Pons (tissue), 1 donor: ENCODE measurements at regions not wholly inside any gene's neighbourhood (a gene's known extent, or its start where the extent isn't known, plus 50 kb on each side); places are given as distances from the start of the nearest gene placed in this dataset.
A peak's percentile ranks its signal among the peaks of the same experiment; 100 is the strongest.

Source experiments
- DNase-seq: peaks from one replicate; pipeline ENCODE4 v3.0.0-alpha.2; 2016; ENCODE audit warnings: low spot score

DNA sequence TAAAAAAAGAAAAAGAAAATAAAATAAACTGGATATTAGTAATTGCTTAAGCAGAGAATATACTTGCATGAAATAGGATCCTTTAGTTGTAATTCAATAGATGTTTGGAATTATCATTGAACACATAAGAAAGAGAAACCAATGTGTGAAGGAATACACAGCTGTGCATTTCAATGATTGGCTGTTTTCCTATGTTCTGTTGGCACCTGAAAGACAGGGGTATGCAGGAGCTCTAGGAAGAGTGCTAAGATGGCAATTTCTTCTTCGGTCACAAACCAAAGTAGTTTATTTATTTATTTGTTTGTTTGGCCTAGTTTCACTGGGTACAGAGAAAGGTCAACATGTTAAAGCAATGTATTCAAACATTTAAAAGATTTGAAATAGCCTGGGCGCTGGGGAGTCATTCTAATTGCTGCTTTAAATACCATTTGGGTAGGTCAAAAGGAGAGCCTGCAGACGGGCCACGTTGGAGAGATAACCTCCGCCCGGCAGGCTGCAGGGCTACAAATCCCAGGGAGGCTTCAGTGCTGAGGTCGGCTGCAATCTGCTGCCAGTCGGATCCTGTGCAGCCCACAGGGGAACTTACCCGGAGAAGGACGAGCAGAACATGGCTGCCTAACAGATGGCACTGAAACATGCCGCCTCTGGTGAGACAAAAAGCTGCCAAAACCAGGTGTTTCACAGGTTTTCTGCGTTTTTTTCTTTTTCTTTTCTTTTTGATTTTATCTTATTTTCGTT, 154.2 kb upstream of the TYRP1 start:
- no peak for DNase-seq

DNA sequence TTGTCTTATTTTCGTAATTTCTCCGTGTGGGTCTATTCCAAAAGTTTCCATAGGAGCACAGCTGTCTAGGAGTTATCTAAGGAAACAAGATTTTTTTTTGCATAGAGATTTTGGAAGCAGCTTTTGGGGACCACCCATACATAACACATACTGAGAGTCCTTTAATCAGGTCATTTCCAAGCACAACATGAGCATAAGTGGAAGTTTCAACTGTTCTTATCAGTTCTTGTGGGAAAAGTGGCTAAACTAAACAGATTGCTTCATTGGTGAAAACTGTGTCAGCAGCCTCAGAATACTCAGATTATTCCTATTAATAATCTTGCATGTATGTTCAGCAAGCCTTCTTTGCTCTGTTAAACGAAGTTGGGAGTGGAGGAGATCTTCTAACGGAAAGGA, 153.6 kb upstream of the TYRP1 start:
- no peak for DNase-seq

DNA sequence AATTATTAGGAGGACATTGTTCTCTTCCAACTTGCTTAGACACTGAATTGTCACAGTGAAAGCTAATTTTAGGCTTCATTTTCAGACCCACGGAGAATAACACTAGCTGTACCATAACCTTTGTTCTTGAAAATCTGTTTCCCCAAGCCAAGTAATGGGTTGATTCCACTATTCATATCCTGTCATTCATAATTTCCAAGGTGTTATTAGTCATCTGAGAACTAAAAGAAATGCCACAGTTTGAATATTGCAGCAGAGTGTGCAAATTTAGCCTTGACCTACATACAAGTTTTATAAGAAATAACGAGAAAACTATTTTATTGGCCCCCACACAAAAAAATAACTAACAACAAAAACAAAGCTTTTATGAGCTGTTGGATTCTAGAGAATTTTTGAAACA, 148.5 kb upstream of the TYRP1 start:
- no peak for DNase-seq

DNA sequence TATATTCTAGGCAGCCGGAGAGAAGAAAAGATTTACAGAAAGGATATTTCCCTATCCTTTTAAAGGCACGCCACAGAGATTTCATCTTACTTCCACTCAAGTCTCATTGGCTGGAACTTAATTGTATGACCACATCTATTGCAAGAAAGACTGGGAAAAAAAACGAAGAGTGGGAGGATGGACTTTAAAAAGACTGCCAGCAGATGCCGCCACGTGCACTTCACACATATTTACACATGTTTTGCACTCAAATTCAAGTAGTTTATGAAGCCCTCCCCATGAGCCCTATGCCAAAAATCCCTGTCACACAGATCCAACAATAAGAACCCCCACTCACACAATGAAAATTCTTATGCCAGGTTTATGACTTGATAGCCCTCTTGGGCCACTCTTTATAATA, 138.5 kb upstream of the TYRP1 start:
- no peak for DNase-seq

DNA sequence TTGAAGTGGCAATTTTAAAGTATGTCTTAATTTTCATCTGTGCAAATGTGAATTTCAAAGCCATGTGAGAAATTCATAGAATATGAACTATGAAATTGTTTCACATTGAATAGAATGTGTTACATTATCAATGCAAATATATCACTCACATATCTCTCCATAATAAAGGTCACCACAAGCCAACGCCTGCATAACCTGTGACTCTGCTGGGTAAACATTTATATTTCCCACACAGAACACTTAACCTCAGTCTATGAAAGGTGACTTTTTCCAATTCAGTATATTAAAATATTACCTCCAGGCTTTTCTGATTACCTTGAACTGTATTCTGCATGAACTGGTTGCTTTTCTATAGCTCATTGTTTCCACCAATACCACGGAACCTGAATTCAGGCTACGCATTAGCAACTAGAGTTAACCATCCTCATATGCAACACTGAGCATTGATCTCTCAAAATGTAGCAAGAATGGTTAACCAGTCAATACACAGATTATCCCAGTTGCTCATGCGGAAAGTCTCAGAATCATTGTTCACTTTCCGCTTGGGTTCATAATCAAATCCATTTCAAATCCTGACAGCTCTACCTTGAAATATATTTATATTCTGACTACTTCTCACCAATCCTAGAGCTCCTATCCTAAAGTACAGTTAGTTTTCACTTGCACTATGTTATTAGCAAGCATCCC, 126.6 kb upstream of the TYRP1 start:
- DNase-seq, result no peak

DNA sequence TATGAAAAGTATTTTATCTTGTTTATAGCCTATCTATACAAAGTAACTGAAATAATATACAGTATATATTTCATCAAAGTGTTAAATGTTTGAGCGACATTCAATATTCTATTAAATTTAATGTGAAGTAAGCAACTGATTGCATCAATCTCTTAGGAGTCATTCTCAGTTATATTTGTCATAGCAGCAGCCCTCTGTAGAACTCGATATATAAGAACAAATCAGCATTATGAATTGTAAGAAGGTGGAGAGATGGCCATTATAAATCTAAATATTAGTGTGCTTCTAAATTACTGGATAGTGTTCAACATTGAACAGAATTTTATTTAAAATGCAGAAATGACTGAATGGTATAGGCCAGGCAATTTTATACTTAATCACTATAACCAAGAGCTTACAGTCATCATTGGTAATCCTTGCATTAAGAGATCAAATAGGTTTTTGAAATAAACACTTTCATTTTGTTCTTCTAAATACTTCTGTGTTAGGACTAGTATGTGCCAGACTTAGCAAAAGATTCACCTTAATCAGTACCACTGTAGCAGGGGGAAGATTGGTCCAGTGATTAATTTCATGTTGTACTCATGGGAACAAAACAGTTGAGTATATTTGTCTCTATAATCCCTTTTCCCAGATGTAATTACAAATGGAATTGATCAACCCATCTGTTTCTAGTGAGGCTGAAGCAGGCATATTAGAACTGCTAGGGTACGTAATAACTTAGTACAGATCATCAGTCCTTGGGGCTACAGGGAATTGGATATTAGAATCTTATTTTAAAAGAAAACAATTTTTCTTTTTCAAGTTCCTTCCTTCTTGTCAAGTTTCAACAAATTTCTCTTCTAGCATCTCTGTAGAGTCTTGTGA, 108.3 kb upstream of the TYRP1 start:
- no peak for DNase-seq

DNA sequence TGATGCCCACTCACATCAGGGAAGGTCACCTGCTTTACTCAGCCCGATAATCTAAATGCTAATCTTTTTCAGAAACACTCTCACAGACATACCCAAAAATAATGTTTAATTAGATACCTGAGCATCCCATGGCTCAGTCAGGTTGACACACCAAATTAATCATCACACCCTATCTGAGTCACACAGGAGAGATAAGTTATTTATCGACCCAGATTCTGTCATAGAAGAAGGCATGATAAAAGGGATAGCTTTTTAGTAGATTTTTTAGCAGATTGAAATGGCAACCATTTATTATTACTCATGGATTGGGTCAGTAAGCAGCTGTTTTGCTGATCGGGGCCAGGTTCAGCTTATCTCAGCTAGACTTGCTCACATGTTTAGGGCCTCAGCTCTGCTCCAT, 97.8 kb upstream of the TYRP1 start:
- DNase-seq, result no peak

DNA sequence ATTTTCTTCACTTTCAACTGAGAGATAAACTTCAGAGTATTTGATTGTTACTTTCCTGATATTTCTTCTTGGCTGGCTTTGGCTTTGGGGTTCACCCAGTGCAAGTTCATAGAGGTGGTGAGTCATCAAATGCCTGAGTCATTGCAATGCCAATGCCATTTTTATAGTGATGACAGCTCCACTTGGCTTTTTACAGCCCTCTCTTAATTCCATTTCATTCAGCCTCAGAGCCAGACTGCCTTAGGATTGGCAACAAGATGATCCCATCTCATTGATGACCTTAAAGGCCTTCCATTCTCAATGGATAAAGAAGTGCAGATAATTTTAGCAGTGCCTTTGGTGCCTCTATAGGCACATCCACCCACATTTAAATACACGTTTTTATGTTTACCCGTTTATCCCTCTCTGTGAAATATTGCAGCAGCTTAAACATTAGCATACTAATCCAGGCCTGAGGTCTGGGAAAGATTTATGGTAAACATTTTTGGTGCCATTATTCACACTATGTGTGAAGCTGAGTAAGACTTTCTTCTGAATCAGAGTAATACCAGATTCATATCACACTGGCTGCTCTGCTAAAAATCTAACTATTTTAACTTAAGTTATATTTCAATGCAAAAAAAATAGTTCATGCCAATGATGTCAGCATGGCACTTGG, 88.9 kb upstream of the TYRP1 start:
- DNase-seq, result peak; percentile 15

DNA sequence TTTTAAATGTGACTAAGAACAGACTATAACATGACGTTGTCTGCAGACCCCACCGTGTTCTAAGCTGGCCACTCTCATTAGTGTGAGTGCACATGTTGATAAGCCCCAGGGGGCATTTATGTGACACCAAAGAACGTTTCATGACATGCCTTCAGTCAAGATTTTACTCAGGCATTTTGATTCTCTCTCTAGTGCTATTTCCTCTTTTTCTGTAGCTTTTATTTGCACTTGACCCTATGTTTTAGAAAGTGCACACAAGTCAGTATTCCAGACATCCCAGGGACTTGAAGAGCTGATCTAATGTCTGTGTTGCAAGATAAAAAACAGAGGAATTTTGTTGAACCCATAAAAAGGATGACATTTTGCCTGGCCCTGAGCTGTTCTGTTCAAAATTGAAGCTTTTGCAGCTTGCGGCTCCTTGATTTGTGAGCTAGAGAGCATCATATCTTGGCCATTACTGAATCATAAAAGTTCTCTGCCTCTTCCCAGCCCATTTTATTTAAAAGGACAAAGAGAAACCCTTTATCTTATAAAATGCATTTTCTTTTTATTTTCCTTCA, 80.9 kb upstream of the TYRP1 start:
- DNase-seq, result no peak

DNA sequence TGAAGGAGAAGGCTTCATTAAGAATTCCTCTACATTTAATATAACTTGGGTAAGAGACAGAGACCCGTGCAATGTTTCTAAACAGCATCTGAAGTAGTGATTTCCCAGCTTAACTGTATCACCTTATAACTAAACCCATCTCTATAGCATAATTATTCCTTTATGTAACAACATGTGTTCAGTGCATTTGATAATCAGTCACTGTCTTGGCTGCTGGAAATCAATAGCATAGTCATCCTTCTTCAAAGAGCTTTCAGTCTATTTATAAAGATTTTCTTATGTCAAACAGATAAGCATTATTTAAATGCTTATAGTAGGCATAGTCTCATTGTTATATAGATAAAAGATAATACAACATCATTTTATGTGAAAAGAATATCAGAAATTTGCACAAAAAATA, 80.1 kb upstream of the TYRP1 start:
- no peak for DNase-seq

DNA sequence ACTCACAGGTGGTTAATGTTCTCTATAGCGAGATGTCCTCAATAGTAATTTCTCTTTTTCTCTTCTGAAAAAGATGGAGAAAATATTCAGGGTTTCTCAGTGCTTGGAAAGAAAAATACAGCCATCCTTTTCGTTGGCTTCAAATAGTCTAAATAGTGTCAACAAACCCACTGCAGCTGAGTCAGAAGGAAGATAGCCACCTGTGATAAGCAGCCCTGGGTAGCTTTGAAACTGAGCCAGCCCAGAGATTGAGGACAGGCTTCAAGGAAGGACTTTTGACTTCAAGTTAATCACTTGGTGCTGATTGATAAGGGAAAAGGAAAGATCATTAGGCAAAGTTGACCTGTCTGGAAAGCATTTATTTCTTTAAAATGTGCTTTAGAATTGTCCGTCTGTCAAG, 78.7 kb upstream of the TYRP1 start:
- no peak for DNase-seq

DNA sequence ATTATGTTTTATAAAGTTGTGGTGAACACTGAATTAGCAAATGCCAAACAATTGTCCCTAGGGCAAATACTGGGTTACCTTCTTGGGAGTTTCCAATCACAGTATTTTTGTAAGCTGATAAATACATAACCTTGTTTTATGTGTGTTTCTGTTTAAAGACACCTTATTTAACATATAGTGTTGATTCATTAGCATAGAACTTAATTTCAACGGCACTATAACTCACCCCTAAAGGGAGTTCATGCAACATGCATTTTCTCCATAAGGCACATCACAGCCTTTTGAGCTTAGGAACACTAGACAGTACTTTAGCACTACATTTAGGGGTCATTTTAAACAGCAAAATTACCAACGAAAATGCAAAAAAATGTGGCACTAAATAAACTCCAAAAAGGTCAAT, 74.2 kb upstream of the TYRP1 start:
- DNase-seq, result no peak

DNA sequence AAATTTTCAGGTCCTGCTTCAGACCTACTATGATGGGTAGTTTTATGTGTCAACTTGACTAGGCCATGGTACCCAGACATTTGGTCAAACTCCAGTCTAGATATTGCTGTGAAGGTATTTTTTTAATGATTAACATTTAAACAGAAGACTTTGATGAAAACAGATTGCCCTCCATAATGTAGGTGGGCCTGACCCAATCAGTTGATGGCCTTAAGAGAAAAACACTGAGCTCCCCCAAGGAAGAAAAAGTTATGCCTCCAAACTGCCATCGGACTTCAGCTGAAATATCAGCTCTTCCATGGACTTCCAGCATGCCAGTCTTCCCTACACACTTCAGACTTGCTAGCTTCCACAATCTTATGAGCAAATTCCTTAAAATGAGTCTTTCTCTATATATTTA, 67.3 kb upstream of the TYRP1 start:
- no peak for DNase-seq

DNA sequence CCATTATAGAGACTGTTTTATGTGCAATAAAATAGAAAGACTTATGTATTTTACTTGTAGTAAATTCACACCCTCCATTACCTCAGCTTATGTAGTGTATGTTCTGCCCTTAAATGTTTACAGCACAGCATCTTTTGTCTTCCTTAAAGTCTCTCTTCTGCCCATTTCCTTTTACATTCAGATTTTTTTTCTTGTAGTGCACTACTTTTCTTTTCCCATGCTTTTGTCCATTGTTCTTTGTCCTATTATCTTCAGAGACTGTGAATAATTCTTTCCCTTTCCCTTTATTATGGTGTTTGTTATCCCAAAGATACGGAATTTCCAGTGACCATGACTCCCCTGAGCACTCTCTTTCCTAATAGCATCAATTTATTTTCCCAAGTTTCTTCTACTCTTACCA, 66.1 kb upstream of the TYRP1 start:
- no peak for DNase-seq

DNA sequence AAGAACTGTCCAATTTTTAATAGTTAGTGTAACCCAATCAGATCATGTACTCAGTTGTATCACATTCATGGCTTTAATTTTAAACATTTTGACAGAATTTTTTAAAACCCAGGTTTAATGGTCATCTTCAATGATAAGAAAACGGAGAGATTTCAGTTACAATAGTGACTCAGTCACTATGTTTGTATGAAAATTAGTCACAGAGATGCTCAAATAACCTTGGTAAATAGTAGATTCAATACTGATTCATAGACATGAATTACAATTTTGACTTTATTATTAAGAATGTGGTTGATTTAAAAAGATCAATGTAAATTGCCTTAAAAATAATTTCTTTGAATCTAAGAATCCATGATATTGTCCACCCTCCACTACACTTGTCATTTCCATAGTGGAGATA, 64.6 kb upstream of the TYRP1 start:
- DNase-seq, result no peak

DNA sequence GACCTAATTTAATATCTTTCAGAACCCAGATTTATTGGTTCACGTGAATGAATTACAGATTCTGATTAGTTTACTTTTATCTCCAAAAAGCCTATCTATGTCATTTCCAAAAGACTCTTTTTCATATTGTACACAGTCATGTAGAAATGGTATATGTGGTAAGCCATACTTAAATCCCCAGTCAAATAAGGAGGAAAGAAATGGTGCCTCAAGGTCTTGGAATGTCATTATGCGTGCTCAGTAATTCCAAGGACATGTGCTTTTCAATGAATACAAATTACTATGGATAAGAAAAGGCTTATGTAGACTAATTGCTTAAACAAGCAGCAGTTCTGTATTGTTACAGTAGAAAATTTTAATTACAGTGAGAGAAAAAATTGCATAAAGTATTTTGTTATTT, 64.1 kb upstream of the TYRP1 start:
- DNase-seq, result no peak

DNA sequence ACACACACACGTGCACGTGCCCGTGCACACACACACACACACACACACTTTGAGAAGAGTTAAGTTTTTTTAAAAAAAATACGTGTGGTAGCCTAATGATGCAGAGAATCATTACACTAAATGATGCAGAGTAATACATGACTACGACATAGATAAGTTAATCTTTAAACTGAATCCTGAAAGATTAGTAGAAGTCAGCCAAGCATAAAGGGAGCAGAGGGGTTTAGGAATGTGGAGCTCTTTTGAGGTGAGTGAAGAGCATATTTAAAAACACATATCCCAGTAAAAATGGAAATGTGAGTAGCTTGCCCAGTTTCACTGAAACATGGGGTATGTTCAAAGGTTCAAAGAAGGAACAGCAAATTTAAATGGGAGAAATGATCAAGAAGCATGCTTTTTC, 61.3 kb upstream of the TYRP1 start:
- no peak for DNase-seq

DNA sequence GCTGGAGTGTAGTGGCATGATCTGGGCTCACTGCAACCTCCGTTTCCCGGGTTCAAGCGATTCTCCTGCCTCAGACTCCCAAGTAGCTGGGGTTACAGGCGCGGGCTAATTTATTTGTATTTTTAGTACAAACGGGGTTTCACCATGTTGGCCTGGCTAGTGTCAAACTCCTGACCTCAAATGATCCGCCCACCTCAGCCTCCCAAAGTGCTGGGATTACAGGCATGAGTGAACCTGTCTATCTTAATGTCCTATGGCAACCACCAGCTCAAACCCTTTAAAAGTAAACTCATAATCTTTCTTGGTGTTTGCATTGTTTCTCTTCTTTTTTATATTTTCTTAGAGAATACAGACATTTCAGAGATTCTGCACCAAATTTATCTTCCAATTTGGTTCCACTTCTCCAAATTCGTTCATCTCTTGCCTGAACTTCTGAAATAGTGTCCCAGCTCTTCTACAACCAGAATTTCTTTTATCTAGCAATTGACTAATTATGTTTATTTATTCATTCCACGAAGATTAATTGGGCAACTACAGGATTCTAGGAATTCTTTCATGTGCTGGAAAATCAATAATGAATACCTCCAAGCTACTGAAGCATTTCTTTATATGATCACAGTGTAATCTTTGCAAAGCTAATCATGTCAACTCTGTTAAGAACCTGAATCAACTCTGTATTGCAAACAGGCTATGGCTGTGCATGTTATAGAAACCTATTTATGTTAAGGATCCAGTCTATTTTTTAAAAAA, 60.0 kb upstream of the TYRP1 start:
- DNase-seq, result no peak

DNA sequence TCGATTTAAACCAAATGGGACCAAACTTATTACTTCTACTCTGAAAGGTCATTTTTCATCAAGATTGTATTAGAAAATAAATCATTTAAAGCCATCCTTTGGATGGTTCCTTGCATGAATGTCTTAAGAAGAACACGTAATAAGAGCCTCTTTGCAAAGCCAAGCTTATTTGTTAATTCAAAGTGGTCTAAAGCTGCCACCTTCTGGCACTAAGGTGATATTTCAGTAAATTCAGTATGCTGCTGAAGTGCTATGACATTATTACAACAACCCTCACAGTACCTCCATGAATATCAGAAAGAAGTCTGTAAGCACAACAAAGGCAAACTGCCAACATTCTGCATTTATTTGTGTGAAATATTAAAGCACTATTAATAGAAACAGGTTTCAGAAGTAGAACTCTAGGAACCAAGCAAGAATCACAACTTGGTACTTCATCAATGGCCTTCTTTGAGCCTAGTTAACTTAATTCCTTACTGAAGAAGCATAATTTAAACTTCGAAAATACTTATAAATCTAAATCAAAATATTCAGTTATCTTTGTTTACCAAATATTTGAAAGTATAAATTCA, 53.1 kb upstream of the TYRP1 start:
- DNase-seq, result peak; percentile 70

DNA sequence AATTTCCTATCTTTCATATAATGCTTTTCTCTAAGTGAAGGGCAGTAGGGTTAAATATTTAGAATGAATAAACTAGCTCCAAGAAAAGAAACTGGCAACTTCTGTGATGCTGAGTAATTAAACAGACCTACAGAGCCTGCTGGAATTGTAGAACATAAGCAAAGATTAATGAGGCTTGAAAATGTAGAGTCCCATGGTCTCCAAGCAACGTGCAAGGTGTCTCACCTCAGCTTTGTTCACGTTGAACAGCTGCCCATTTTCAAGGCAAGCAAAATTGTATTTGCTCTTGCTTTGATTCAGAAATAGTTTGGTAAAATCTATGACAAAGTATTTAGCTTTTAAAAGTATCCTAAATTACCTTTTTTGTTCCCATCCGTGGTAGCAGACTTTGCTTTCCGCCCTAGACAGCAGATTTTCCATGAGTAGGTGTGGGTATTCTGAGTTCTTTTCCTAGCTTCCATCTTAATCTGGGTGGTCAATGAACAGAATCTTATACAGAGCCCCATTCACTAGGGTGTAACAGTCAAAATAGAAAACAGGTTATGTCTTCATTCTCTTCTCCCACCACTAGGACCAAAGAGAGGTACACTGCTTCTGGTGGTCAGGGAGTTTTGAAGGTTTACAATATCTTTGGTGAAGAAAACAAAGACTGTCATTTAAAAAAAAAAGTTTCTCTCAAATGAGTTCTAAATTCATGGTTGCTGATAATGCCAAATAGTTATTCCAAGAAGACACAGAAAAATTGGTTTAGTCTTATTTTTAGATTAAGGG, 52.1 kb upstream of the TYRP1 start:
- no peak for DNase-seq
